OCI-LY1 (cell line): ENCODE measurements at regions not wholly inside any gene's neighbourhood (a gene's known extent, or its start where the extent isn't known, plus 50 kb on each side); places are given as distances from the start of the nearest gene placed in this dataset.

Experiments
- CTCF ChIP-seq: fragments of 200-600 bp; sonication (generic), shearing (Covaris generic); IDR thresholded peaks from 2 replicates; pipeline ENCODE4 v1.5.1; 2017; ENCODE audit warnings: mild to moderate bottlenecking, antibody characterized with exemption, low read length, moderate library complexity, mixed read lengths
- EZH2 ChIP-seq: fragments of 200-600 bp; sonication (generic), shearing (Covaris generic); IDR thresholded peaks from 2 replicates; pipeline ENCODE4 v1.8.0; 2017; ENCODE audit warnings: borderline replicate concordance, mixed run types, mild to moderate bottlenecking, antibody characterized with exemption, low read length, moderate library complexity, mixed read lengths

- TF ChIP-seq CTCF (no peak), EZH2 (no peak)
Measured at GRCh38 chr12:71214511-71215285, 56.9 kb upstream of the TSPAN8 start.
